Activated T-helper 2 cell treated with anti-CD3 and anti-CD28 coated beads, Interferon-gamma antibody, Interleukin-2, Interleukin-4, amounts not matched to agents 10 μg/mL and 5 μg/mL and 100 μg/mL, durations not matched to agents 14 hours and 24 hours and 36 hours (primary cell): ENCODE measurements at regions not wholly inside any gene's neighbourhood (a gene's known extent, or its start where the extent isn't known, plus 50 kb on each side); places are given as distances from the start of the nearest gene placed in this dataset.

ENCODE experiments used
- DNase-seq: peaks from one replicate; pipeline ENCODE4 v3.0.0; 2021; ENCODE audit warnings: low spot score
- H3K27ac Mint-ChIP-seq: one replicate; pipeline ENCODE4 v1.8.0; 2021; ENCODE audit warnings: mixed read lengths
- H3K27me3 Mint-ChIP-seq: one replicate; pipeline ENCODE4 v1.8.0; 2021; ENCODE audit warnings: low read depth, mixed read lengths
- H3K36me3 Mint-ChIP-seq: one replicate; pipeline ENCODE4 v1.8.0; 2021; ENCODE audit warnings: low read depth, mixed read lengths
- H3K4me1 Mint-ChIP-seq: one replicate; pipeline ENCODE4 v1.8.0; 2021; ENCODE audit warnings: low read depth, mixed read lengths
- H3K4me3 Mint-ChIP-seq: one replicate; pipeline ENCODE4 v1.8.0; 2021; ENCODE audit warnings: low read depth, mild to moderate bottlenecking, moderate library complexity, mixed read lengths
- H3K9me3 Mint-ChIP-seq: one replicate; pipeline ENCODE4 v1.8.0; 2021; ENCODE audit warnings: mixed read lengths
- intact Hi-C: fragments of 100-400 bp; cut with micrococcal nuclease; formaldehyde crosslinking; loops from one replicate; pipeline ENCODE4 v1.15.1; 2023

DNA sequence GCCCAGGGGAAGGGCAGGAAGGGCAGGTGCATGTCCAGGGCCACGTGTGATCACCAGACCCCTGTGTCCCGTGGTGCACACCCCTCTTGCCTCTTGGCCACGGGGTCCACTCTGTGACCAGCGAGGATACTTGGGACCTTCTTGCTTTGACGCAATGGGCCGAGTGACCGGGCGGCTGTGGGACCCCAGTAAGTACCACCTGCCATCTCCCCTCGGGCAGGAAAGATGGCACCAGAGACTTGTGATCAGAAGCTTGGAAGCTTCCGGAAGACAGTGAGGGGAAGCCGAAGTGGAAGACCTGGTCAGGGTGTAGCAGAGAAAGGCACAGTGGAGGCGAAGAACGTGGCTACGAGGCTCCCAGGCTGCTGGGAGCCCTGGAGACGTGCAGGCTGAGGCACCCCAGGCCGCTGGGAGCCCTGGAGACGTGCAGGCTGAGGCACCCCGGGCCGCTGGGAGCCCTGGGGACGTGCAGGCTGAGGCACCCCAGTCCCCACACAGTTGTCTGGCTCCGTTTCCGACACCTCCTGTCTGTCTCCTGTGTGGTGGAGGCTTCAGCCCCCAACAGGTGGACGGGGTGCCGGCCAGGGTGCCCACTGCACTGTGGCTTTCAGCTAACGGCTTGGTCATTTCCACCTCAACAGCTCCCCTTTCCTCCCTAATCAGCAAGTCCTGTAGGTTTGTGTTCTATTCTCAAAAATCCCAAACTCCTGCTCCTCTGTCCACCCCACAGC is 663.5 kb downstream of the BRD1 start:
- H3K36me3 Mint-ChIP-seq = no peaks in the 10 kb centered on the region
- intact Hi-C loops = no loop called here
- no peaks in the 10 kb centered on the region for H3K4me1 Mint-ChIP-seq
- H3K4me3 Mint-ChIP-seq = no peak overlapping the region
- DNase-seq = no peak
- no peak overlapping the region for H3K27ac Mint-ChIP-seq
- H3K27me3 Mint-ChIP-seq = no peaks in the 10 kb centered on the region
- H3K9me3 Mint-ChIP-seq = no peaks in the 10 kb centered on the region

GRCh38 chr22:49163258-49163959 is 664.3 kb downstream of the BRD1 start:
- DNase-seq = no peak
- H3K9me3 Mint-ChIP-seq = no peaks in the 10 kb centered on the region
- no peaks in the 10 kb centered on the region for H3K36me3 Mint-ChIP-seq
- H3K4me3 Mint-ChIP-seq = no peak overlapping the region
- H3K27me3 Mint-ChIP-seq = no peaks in the 10 kb centered on the region
- intact Hi-C loops = no loop called here
- H3K27ac Mint-ChIP-seq = no peak overlapping the region
- no peaks in the 10 kb centered on the region for H3K4me1 Mint-ChIP-seq

GRCh38 chr22:49162841-49163240 is 664.8 kb downstream of the BRD1 start:
- intact Hi-C loops = no loop called here
- Mint-ChIP-seq H3K27me3 (no peaks in the 10 kb centered on the region), H3K4me3 (no peak overlapping the region), H3K9me3 (no peaks in the 10 kb centered on the region), H3K27ac (no peak overlapping the region), H3K4me1 (no peaks in the 10 kb centered on the region), H3K36me3 (no peaks in the 10 kb centered on the region)
- DNase-seq = no peak

- Mint-ChIP-seq H3K4me1 (no peaks in the 10 kb centered on the region), H3K9me3 (no peaks in the 10 kb centered on the region), H3K27me3 (no peaks in the 10 kb centered on the region), H3K4me3 (no peak overlapping the region), H3K27ac (no peak overlapping the region), H3K36me3 (no peaks in the 10 kb centered on the region)
- intact Hi-C loops = no loop called here
- DNase-seq = no peak
These were observed 666.4 kb downstream of the BRD1 start for GRCh38 chr22:49161002-49161850.

DNA sequence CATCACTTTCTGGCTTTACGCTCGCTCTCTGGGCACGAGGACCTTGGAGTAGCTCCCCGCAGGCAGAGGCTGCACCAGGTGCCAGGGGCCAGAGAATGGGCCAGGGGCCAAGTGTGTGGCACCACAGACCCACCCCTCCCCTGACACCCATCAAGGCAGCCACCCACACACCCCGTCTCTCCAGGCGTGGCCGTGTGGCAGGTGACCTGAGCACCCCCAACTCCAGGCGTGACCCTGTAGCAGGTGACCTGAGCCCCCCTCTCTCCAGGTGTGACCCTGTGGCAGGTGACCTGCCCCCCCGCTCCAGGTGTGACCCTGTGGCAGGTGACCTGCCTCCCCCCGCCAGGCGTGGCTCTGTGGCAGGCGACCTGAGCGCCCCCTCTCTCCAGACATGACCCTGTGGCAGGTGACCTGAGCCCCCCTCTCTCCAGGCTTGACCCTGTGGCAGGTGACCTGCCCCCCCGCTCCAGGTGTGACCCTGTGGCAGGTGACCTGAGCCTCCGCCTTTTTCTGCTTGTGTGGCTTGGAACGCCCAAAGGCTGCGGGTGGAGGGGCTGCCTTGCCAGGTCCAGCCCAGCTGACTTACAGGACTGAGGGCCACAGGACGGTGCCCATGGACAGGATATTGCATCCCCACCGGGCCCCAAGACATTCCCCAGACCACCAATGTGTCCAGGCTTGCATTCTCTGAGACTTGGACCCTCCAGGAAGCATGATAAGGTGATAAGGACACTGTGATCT is 667.2 kb downstream of the BRD1 start:
- Mint-ChIP-seq H3K4me1 (no peaks in the 10 kb centered on the region), H3K9me3 (no peaks in the 10 kb centered on the region), H3K27me3 (no peaks in the 10 kb centered on the region), H3K36me3 (no peaks in the 10 kb centered on the region), H3K27ac (no peak overlapping the region), H3K4me3 (no peak overlapping the region)
- DNase-seq = no peak
- intact Hi-C loops = no loop called here

- no peak overlapping the region for H3K4me3 Mint-ChIP-seq
- H3K27ac Mint-ChIP-seq = no peak overlapping the region
- no peaks in the 10 kb centered on the region for H3K4me1 Mint-ChIP-seq
- intact Hi-C loops = no loop called here
- no peaks in the 10 kb centered on the region for H3K9me3 Mint-ChIP-seq
- no peaks in the 10 kb centered on the region for H3K27me3 Mint-ChIP-seq
- no peak for DNase-seq
- H3K36me3 Mint-ChIP-seq = no peaks in the 10 kb centered on the region
These were observed 668.0 kb downstream of the BRD1 start for GRCh38 chr22:49159711-49160110.

GRCh38 chr22:49158741-49159564 is 668.7 kb downstream of the BRD1 start:
- Mint-ChIP-seq H3K9me3 (no peaks in the 10 kb centered on the region), H3K4me3 (no peak overlapping the region), H3K4me1 (no peaks in the 10 kb centered on the region), H3K27ac (no peak overlapping the region), H3K27me3 (no peaks in the 10 kb centered on the region), H3K36me3 (no peaks in the 10 kb centered on the region)
- intact Hi-C loops = no loop called here
- no peak for DNase-seq

- Mint-ChIP-seq H3K36me3 (no peaks in the 10 kb centered on the region), H3K27me3 (no peaks in the 10 kb centered on the region), H3K9me3 (no peaks in the 10 kb centered on the region), H3K27ac (no peak overlapping the region), H3K4me3 (no peak overlapping the region), H3K4me1 (no peaks in the 10 kb centered on the region)
- intact Hi-C loops = no loop called here
- no peak for DNase-seq
These were observed 669.9 kb downstream of the BRD1 start for GRCh38 chr22:49157529-49158339.

DNA sequence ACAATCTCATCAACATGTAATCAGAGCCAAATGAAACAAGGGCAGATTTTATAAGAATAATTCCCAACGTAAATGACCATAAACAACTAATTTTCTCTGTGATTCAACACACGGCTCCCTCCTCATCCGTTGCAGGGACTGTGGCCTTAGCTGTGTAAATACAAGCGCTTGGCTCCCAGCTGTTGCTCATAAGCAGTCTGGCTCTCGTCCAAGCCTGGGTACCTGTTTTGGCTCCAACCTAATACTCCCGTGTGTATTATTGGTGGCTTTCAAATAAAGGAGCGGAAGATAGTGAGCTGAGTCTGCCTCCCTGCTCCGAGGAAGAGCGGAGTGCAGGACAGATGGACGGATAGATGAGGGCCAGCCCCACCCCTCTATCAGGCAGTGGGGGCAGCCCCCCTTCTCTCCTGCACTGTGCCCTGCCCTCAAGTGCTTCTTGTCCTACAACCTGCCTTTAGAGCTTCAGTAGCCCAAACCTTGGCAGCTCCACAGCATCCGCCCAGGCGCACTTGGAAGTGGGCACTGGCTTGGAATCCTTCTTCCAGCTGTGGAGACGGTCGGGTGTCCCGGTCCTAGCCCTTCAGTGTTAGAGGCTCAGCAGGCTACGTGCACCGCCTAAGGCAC is 670.9 kb downstream of the BRD1 start:
- Mint-ChIP-seq H3K9me3 (no peaks in the 10 kb centered on the region), H3K36me3 (no peaks in the 10 kb centered on the region), H3K4me1 (no peaks in the 10 kb centered on the region), H3K27ac (no peak overlapping the region), H3K27me3 (no peaks in the 10 kb centered on the region), H3K4me3 (no peak overlapping the region)
- DNase-seq = no peak
- intact Hi-C loops = no loop called here

GRCh38 chr22:49155770-49156580 is 671.7 kb downstream of the BRD1 start:
- no peak overlapping the region for H3K27ac Mint-ChIP-seq
- no peaks in the 10 kb centered on the region for H3K4me1 Mint-ChIP-seq
- no peak overlapping the region for H3K4me3 Mint-ChIP-seq
- intact Hi-C loops = no loop called here
- H3K9me3 Mint-ChIP-seq = no peaks in the 10 kb centered on the region
- no peaks in the 10 kb centered on the region for H3K27me3 Mint-ChIP-seq
- H3K36me3 Mint-ChIP-seq = no peaks in the 10 kb centered on the region
- DNase-seq = no peak
